ENCODE measurements at regions not wholly inside any gene's neighbourhood (a gene's known extent, or its start where the extent isn't known, plus 50 kb on each side); places are given as distances from the start of the nearest gene placed in this dataset.

GRCh38 chr5:67318746-67319145, 122.1 kb upstream of the CD180 start:
- no peak for DNase-seq (ENCODE audit: extremely low read depth, low read depth, low spot score)

DNA sequence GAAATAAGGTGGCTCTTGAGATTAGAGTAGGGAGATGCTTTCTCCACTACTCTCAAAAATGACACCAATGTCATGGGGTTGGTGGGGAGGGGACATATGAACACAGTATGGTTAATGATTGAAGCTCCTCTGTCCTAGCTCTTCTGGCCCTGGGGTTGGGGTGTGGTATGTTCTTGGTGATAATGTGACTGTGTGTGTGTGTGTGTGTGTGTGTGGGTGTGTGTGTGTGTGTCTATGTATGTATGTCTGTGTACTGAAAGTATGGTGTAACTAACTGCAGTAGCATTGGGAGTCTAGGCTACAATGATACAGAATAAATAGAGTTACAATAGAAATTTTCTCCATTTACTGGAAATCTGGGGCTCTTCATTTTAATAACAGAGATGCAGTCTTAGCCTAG, 121.0 kb upstream of the CD180 start:
- DNase-seq (ENCODE audit: extremely low read depth, low read depth, low spot score): no peak

GRCh38 chr5:67316695-67317094, 120.1 kb upstream of the CD180 start:
- DNase-seq (ENCODE audit: extremely low read depth, low read depth, low spot score): no peak

GRCh38 chr5:67315082-67315989, 118.7 kb upstream of the CD180 start:
- peak; percentile 68 for DNase-seq (ENCODE audit: extremely low read depth, low read depth, low spot score)

DNA sequence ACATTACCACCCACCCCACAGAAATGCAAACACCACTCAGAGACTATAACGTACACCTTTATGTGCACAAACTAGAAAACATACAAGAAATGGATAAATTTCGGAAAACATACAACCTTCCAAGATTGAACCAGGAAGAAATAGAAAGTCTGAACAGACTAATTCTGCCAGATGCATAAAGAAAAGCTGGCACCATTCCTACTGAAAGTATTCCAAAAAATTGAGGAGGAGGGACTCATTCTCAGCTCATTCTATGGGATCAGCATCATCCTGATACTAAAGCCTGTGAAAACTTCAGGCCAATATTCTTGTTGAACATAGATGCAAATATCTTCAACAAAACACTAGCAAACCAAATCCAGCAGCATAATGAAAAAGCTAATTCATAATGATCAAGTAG, 115.1 kb upstream of the CD180 start:
- no peak for DNase-seq (ENCODE audit: extremely low read depth, low read depth, low spot score)

DNA sequence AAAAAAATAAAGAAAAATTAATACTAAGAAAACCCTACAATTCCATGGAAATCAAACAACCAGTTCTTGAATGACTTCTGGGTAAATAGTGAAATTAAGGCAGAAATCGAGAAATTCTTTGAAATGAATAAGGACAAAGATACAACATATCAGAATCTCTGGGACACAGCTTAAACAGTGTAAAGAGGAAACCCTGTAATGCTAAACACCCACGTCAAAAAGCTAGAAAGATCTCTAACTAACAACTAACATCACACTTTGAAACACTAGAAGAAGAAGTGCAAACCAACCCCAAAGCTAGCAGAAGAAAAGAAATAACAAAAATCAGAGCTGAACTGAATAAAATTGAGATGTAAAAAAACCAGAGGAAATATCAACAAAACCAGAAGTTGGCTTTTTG, 114.6 kb upstream of the CD180 start:
- DNase-seq (ENCODE audit: extremely low read depth, low read depth, low spot score): no peak

- no peak for DNase-seq (ENCODE audit: extremely low read depth, low read depth, low spot score)
These were observed 114.1 kb upstream of the CD180 start for GRCh38 chr5:67310740-67311139.

GRCh38 chr5:67310169-67310568, 113.6 kb upstream of the CD180 start:
- DNase-seq (ENCODE audit: extremely low read depth, low read depth, low spot score): no peak

DNA sequence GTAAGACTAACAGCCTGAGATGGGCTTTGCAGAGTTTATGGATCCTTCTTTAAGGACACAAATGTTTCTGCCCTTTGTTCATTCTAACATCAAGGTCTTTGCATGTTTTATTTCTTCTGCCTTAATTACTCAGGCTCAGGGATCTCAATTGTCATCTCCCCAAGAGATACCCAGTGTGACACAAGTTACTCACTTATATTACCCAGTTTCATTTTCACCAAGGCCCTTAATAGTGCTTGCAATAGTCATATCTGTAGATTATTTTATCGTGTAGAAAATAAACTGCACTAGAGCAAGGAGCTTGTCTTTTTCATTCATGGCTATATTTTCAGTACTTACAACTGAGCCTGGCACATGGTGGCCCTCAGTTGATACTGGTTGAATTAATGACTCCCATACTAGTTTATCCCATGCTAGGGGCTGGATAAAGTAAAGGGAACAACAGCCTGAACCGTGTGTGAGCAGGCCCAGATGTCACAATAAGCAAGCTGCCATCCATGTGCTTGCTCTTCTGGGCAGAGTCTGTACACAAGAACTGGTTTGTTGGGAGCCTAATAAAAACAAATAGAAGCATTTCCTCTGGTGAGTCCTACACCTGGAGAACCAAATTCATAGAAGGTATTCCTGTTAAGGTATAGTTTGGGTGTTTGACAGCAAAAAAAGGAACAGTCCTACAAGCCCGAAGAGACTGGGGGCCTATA, 112.5 kb upstream of the CD180 start:
- no peak for DNase-seq (ENCODE audit: extremely low read depth, low read depth, low spot score)

DNA sequence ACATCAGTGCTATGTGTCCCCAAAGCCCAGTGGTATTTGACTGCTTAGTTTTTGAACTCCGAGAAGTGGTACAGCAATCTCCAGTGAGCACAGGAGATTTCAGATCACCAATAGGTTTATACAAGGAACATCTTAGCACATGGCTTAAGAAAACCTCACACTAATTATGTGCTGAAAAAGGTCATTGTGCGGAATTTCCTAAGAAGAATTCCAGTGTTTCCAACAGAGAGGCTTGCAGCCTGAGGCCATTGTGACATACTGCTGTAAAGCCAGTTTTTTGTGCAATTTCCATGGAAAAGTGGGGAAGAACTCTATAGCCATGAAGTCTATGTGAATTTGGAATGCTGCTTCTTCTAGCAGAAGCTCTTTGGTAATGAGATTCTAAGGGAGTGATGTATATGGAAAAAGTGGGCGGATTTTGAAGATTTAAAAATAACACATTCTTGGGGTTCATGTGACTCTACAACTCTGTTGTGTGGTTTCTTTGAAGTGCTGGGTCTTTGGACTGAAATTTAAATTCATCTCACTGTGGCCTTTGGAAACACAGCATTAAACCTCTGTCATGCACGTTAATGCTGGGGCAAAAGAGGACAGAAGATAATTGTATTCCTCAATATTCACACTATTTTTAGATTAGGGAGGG, 110.5 kb upstream of the CD180 start:
- no peak for DNase-seq (ENCODE audit: extremely low read depth, low read depth, low spot score)

GRCh38 chr5:67305913-67306710, 109.5 kb upstream of the CD180 start:
- DNase-seq (ENCODE audit: extremely low read depth, low read depth, low spot score): no peak

DNA sequence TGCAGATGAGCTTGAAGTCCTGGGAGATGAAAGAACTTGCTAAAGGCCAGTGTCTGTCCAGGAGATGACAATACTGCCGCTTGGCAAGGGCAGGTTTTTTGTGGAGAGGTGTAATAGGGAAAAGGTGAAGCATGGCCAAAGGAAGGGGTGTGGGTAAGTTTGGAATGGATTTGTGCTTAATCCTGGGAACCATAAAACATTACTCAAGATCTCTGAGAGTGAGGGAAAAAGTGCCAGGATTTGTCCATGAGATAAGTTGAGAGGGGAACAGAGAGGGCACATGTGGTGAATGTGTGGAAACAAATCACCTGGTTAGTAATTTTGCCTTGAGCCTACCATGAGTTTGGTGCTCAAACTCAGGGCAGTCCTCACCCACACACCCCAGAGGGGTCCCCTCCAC, 108.8 kb upstream of the CD180 start:
- DNase-seq (ENCODE audit: extremely low read depth, low read depth, low spot score): no peak

DNA sequence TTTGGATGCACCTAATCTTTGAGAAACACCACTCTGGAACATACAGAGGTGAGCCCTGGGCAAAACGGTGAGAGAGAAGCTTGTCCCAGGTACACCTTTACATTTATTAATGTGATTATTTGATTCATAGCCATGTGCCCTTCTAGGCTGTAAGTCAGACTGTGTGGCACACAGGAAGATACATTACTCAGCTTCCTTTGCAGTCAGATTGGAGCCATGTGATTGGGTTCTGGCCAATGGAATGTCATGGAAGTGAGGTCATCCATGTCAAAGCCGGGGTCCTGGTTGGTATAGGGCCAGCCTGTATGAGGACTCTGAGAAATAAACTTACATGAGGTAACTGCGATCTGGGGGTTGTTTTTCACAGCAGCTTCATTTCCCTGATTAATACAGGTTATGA, 106.8 kb upstream of the CD180 start:
- DNase-seq (ENCODE audit: extremely low read depth, low read depth, low spot score): peak; percentile 73

DNA sequence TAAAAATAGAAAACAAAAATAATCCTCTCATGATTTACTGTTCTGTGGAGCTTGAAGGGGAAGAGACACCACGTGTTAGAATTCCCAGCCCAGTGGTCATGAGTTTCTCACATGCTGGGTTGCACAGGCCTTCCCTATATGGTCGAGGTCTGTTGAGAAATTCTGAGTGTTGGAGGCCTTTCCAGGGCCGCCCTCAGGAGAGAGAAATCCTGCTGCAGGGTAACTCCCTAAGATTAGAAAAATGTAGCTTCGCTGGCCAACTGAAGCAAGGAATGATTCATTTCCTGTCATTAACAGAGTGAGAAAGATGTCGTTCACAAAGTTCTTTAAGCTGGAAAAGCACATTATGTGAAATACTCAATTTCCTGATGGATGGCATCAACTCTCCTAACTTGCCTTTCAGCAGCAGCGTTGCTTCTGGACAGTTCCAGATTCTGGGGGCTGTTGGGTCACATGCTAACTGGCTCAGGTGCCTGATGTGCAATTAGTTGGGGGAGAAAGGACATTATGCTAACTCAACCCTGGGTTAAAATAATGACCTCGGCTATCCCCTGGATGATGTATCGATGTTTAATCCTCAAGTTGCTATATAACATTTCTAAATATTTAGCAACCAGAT, 104.8 kb upstream of the CD180 start:
- DNase-seq (ENCODE audit: extremely low read depth, low read depth, low spot score): peak; percentile 72

DNA sequence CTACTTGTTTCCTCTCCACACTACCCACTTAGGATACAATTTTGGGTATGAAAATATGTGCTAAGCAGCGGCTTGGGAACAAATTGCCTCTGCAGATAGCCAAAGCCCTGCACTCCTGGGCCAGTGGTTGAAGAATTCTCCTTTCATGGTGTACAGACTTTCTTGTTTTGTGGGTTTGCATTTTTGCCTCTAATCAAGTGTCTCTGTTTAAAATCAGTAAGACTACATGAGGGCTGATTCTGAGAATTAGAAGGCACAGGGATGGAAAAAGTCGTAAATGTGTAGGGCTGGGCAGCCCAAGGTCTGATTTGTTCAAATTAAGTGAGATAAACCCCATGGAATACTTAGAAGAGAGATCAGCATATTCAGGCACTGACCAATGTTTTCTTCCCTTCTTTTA, 103.7 kb upstream of the CD180 start:
- no peak for DNase-seq (ENCODE audit: extremely low read depth, low read depth, low spot score)

- DNase-seq (ENCODE audit: extremely low read depth, low read depth, low spot score): no peak
These were observed 102.7 kb upstream of the CD180 start for GRCh38 chr5:67299231-67299735.

GRCh38 chr5:67297802-67298532, 101.4 kb upstream of the CD180 start:
- no peak for DNase-seq (ENCODE audit: extremely low read depth, low read depth, low spot score)

- no peak for DNase-seq (ENCODE audit: extremely low read depth, low read depth, low spot score)
These were observed 100.8 kb upstream of the CD180 start for GRCh38 chr5:67297376-67297775.

DNA sequence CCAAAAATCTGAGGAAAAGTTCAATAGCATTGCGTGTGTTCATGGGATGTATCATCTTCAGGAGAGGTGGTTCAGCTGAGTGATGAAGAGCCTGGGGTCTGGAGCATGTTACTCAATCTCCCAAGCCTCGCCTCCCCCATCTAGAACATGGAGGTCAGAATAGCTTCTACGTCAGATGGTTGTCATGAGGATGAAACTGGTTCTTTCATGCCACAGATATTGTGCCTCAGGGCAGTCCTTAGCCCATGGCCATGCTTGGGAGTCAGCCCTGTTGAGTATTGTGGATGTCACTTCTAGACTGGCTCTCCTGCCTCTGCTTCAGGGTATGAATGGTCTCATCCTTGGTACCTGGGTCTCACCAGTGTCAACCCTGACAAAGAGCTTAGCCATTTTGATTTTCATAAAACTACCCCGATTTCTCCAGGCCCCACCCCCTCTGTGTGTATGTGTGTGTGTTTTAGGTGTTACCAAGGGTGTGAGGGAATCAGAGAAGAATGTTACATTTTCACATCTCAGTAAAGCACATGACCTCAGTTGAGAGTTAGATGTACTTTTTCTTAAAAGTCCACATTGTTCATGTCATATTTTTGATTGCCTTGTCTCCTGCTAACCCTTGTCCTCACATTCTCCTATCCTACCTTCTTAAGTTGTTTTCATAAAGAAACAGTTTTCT, 97.8 kb upstream of the CD180 start:
- DNase-seq (ENCODE audit: extremely low read depth, low read depth, low spot score): no peak

All from glomerular endothelial cell (primary cell).